Esophagus muscularis mucosa (tissue), 4 donors: ENCODE measurements at regions not wholly inside any gene's neighbourhood (a gene's known extent, or its start where the extent isn't known, plus 50 kb on each side); places are given as distances from the start of the nearest gene placed in this dataset.

Source experiments
- DNase-seq: peaks from one replicate; pipeline ENCODE4 v3.0.0-alpha.2; 2017; ENCODE audit errors: extremely low spot score
- H3K27ac ChIP-seq, 4 donors: fragments of 200-600 bp; sonication (generic); replicated peaks in 1 of 4; 1 replicate in 3 of 4; 2 replicates in 1 of 4; pipeline ENCODE4 v1.5.1; 2016 to 2019; ENCODE audit warnings: mild to moderate bottlenecking in 1 of 4
- H3K27me3 ChIP-seq, 4 donors: fragments of 200-600 bp; sonication (generic); one replicate each; pipeline versions ENCODE4 v1.5.1 to v1.6.0; 2016 to 2019
- H3K36me3 ChIP-seq, 4 donors: fragments of 200-600 bp; sonication (generic); one replicate each; pipeline ENCODE4 v1.5.1; 2016 to 2019
- H3K4me1 ChIP-seq, 4 donors: fragments of 200-600 bp; sonication (generic); one replicate each; pipeline ENCODE4 v1.5.1; 2016 to 2019
- H3K4me3 ChIP-seq, 4 donors: fragments of 200-600 bp; sonication (generic); 1 replicate in 2 of 4; 2 replicates in 2 of 4; pipeline ENCODE4 v1.5.1; 2016 to 2019; ENCODE audit warnings: mild to moderate bottlenecking in 4 of 4, moderate library complexity in 1 of 4
- H3K9me3 ChIP-seq, 4 donors: fragments of 200-600 bp; sonication (generic); 1 replicate in 3 of 4; 2 replicates in 1 of 4; pipeline ENCODE4 v1.5.1; 2016 to 2019
- EP300 ChIP-seq: sonication (generic); formaldehyde crosslinking; IDR thresholded peaks from one replicate; pipeline ENCODE4 v1.6.1; 2017; ENCODE audit warnings: antibody characterized with exemption
- POLR2A ChIP-seq: fragments of 450-650 bp; IDR thresholded peaks from one replicate; pipeline ENCODE4 v1.6.1; 2017; ENCODE audit warnings: antibody characterized with exemption, moderate library complexity, mild to moderate bottlenecking, low read depth
- POLR2AphosphoS5 ChIP-seq, 2 donors: sonication (generic); formaldehyde crosslinking; IDR thresholded peaks; one replicate each; pipeline ENCODE4 v1.6.1; 2017; ENCODE audit warnings: antibody characterized with exemption in 2 of 2
- WGBS: methylation state at CpG from one replicate; pipeline ENCODE4 v1.1.5; 2018; 5-methylcytosine and 5-hydroxymethylcytosine counted together
- intact Hi-C: fragments of 100-400 bp; cut with DNase I; formaldehyde crosslinking; loops from one replicate; pipeline ENCODE4 v1.15.1; 2023
- TF ChIP-seq, protein P1 (sequence below), 3 experiments: fragments of 200-600 bp in 2 of 3; fragments of 450-650 bp in 1 of 3; sonication (generic) in 2 of 3; IDR thresholded peaks; one replicate each; pipeline ENCODE4 v1.5.1; 2017 to 2019; ENCODE audit warnings: antibody characterized with exemption in 3 of 3, mild to moderate bottlenecking in 2 of 3, moderate library complexity in 1 of 3

DNA sequence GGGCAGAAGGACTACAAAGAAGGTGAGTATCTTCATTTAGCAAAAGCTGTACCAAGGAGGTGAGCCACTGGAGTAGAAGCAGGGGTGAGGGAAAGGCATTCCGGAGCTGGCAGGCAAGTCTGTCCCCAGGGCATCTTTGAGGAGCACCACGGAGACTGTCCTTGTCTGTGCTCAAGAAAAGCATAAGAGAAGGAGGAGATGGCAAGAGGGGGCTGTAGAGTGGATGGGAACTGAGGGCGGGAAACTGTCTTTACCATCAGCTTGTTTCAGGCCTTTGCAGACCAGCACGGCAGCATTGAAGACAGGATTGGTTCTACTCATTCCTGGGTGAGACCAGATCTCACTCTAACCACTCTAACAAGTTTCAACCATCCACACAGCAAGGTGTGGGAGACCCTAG is 355.8 kb downstream of the AJAP1 start:
- intact Hi-C loops, result no loop called here
- H3K9me3 ChIP-seq, result no peaks in the 10 kb centered on the region
- 84% methylated on average over 4 of the region's 4 CpGs for WGBS
- no peak overlapping the region for H3K27ac ChIP-seq
- no peaks in the 10 kb centered on the region for H3K4me1 ChIP-seq
- DNase-seq, result peak; percentile 66
- H3K27me3 ChIP-seq, result peaks cover 0 to 38% (median 0%) of the 10 kb centered on the region in 4 donors
- no peak overlapping the region for H3K4me3 ChIP-seq
- H3K36me3 ChIP-seq, result no peaks in the 10 kb centered on the region
- no peak for TF ChIP-seq POLR2A
- TF ChIP-seq, protein P1, sequence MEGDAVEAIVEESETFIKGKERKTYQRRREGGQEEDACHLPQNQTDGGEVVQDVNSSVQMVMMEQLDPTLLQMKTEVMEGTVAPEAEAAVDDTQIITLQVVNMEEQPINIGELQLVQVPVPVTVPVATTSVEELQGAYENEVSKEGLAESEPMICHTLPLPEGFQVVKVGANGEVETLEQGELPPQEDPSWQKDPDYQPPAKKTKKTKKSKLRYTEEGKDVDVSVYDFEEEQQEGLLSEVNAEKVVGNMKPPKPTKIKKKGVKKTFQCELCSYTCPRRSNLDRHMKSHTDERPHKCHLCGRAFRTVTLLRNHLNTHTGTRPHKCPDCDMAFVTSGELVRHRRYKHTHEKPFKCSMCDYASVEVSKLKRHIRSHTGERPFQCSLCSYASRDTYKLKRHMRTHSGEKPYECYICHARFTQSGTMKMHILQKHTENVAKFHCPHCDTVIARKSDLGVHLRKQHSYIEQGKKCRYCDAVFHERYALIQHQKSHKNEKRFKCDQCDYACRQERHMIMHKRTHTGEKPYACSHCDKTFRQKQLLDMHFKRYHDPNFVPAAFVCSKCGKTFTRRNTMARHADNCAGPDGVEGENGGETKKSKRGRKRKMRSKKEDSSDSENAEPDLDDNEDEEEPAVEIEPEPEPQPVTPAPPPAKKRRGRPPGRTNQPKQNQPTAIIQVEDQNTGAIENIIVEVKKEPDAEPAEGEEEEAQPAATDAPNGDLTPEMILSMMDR (IDR thresholded peaks at IDR 0.05), result no peak
- no peak for TF ChIP-seq EP300
- no peak for TF ChIP-seq POLR2AphosphoS5 (IDR thresholded peaks at IDR 0.05)

DNA sequence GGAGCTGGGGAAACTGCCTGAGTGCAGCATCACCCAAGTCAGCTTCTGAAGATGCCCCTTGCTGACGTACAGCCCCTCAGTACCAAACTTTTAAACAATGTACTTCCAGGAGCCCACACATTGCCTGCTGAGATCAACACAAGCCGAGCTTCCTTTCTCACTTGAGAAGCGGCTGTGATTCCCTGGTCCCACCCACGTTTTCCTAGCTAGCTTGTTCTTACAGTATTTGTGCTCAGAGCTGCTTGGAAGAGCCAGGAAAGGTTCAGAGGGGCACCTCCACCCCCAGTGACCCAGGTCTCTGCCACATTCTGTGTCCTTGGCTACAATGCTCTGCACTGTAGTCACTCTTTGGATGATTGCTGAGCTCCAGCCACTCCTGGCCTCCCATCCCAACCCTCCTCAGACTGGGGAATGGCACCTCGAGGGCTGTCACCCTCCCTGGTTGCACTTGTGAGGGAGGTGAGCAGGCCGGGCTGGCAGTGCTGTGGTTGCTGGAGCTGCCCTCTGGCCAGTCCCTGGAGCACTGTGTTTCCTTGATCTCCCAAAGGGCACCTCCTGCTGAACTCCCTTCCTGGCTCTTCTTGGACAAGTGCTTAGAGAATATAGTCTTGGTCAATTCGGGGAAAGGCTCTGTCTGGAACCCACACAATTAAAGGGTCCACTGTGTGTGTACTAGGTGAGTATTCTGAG is 355.1 kb downstream of the AJAP1 start:
- Histone ChIP-seq H3K36me3 (no peaks in the 10 kb centered on the region), H3K4me3 (no peak overlapping the region), H3K4me1 (no peaks in the 10 kb centered on the region), H3K27me3 (peaks cover 0 to 36% (median 0%) of the 10 kb centered on the region in 4 donors), H3K9me3 (no peaks in the 10 kb centered on the region), H3K27ac (no peak overlapping the region)
- no peak for TF ChIP-seq POLR2A
- WGBS, result 56% methylated on average over 7 of the region's 7 CpGs
- intact Hi-C loops, result no loop called here
- DNase-seq, result peak; percentile 86

DNA sequence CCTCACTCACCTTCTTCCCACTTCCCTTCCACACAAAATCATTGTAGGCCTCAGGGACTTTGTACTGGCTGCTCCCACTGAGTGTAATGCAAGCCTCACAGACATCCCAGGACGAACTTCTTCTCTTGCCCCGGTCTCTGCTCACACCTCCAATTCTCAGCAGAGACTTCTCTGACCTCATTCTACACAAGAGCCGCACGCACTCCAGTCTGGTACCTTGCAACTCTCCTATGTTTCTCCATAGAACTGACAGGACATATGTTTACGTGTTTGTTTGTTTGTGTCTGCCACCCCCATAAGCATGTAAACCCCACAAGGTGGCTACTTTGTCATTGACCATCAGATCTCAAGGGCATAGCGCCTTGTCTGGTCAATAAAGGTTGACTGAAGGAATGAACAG is 350.8 kb downstream of the AJAP1 start:
- Histone ChIP-seq H3K27ac (no peak overlapping the region), H3K36me3 (no peaks in the 10 kb centered on the region), H3K4me3 (no peak overlapping the region), H3K27me3 (peaks cover 0 to 23% (median 0%) of the 10 kb centered on the region in 4 donors), H3K4me1 (no peaks in the 10 kb centered on the region), H3K9me3 (no peaks in the 10 kb centered on the region)
- TF ChIP-seq POLR2AphosphoS5 (IDR thresholded peaks at IDR 0.05), result no peak
- TF ChIP-seq EP300, result no peak
- intact Hi-C loops, result no loop called here
- WGBS, result 84% methylated on average over 6 of the region's 6 CpGs
- peak; percentile 91 for DNase-seq

DNA sequence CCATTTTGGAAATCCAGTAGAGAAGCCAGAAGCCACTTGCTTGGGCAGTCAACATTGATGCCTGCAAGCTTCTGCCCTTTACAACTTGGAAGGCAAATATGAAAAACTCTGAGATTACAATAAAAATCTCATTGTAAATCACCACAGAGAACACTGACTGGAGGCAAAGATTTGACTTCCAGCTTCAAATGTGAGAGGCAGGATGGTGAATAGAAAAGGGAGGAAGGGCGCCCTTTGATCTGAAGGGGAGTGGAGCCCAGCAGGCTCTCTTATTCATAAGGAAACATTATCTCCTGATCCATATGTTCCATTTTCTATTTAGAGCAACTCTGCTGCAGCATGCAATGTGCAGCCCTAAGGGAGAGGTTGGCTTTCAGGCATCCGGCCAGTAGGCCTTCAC is 348.3 kb downstream of the AJAP1 start:
- DNase-seq, result peak; percentile 57
- Histone ChIP-seq H3K9me3 (no peaks in the 10 kb centered on the region), H3K4me1 (no peaks in the 10 kb centered on the region), H3K27ac (no peak overlapping the region), H3K36me3 (no peaks in the 10 kb centered on the region), H3K27me3 (peaks cover 0 to 20% (median 0%) of the 10 kb centered on the region in 4 donors), H3K4me3 (no peak overlapping the region)
- TF ChIP-seq POLR2AphosphoS5 (IDR thresholded peaks at IDR 0.05) (no peak), POLR2A (no peak), EP300 (no peak)
- TF ChIP-seq, protein P1 (IDR thresholded peaks at IDR 0.05), result no peak
- intact Hi-C loops, result no loop called here
- 74% methylated on average over 2 of the region's 2 CpGs for WGBS

DNA sequence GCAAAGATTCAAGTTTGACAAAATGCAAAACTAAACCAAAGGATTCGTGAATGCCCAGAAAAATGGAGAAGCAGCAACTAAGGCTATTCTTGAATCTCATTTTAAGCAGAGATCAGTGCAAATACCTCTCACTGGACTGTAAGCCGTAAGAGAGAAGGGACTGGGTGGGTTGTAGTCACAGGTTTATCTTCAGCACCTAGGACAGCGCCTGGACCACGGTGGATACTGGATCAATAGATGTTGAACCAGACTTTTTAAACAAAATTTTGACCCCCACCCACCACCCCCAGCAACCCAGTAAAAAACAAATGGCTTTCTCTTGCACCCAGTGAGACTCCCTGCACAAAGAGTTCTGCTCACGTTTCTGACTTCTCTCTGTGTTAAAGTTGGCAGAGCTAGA is 347.1 kb downstream of the AJAP1 start:
- WGBS, result 49% methylated on average over 5 of the region's 5 CpGs

More for the DNA sequence above, 347.1 kb downstream of the AJAP1 start:
- H3K36me3 ChIP-seq, result no peaks in the 10 kb centered on the region
- H3K27me3 ChIP-seq, result peaks cover 0 to 22% (median 0%) of the 10 kb centered on the region in 4 donors
- H3K9me3 ChIP-seq, result no peaks in the 10 kb centered on the region
- H3K4me3 ChIP-seq, result no peak overlapping the region
- DNase-seq, result no peak
- no peaks in the 10 kb centered on the region for H3K4me1 ChIP-seq
- no peak overlapping the region for H3K27ac ChIP-seq
- intact Hi-C loops, result no loop called here
- no peak for TF ChIP-seq POLR2AphosphoS5 (IDR thresholded peaks at IDR 0.05)
- TF ChIP-seq, protein P1 (IDR thresholded peaks at IDR 0.05), result no peak
- no peak for TF ChIP-seq EP300
- TF ChIP-seq POLR2A, result no peak
